Peyer's patch (tissue), 4 donors: ENCODE measurements at regions not wholly inside any gene's neighbourhood (a gene's known extent, or its start where the extent isn't known, plus 50 kb on each side); places are given as distances from the start of the nearest gene placed in this dataset.

Source experiments
- POLR2A ChIP-seq, 2 donors: fragments of 450-650 bp; IDR thresholded peaks; one replicate each; pipeline ENCODE4 v1.5.1; 2017; ENCODE audit warnings: antibody characterized with exemption in 2 of 2, mild to moderate bottlenecking in 2 of 2, moderate library complexity in 2 of 2
- TF ChIP-seq, protein P1 (sequence below), 6 experiments: fragments of 450-650 bp in 4 of 6; fragments of 200-600 bp in 2 of 6; sonication (generic) in 1 of 6; IDR thresholded peaks; one replicate each; pipeline ENCODE4 v1.5.1; 2017 to 2019; ENCODE audit warnings: antibody characterized with exemption in 6 of 6, mild to moderate bottlenecking in 3 of 6, moderate library complexity in 1 of 6

DNA sequence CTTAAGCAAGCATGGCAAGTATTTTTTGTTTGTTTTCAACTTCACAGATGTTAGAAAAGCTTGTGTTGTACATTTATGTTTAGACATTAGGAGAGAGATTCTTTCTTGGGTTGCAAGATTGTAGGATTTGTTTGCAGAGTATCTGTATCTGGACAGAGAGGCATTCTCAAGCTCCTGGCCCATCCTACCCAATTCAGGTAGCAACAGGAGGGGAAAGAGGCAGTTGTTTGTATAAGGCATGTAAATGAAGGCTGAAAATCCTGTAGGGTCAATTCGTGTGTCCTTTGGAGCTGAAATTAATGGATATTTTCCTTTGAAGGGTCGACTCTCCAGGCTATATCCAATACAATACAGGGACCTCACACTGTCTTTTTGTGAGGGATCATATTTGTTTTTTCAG is 147.3 kb downstream of the KCNRG start:
- TF ChIP-seq POLR2A (IDR thresholded peaks at IDR 0.05) = no peak
- TF ChIP-seq, protein P1, sequence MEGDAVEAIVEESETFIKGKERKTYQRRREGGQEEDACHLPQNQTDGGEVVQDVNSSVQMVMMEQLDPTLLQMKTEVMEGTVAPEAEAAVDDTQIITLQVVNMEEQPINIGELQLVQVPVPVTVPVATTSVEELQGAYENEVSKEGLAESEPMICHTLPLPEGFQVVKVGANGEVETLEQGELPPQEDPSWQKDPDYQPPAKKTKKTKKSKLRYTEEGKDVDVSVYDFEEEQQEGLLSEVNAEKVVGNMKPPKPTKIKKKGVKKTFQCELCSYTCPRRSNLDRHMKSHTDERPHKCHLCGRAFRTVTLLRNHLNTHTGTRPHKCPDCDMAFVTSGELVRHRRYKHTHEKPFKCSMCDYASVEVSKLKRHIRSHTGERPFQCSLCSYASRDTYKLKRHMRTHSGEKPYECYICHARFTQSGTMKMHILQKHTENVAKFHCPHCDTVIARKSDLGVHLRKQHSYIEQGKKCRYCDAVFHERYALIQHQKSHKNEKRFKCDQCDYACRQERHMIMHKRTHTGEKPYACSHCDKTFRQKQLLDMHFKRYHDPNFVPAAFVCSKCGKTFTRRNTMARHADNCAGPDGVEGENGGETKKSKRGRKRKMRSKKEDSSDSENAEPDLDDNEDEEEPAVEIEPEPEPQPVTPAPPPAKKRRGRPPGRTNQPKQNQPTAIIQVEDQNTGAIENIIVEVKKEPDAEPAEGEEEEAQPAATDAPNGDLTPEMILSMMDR (IDR thresholded peaks at IDR 0.05) = no peak
